ENCODE measurements at regions not wholly inside any gene's neighbourhood (a gene's known extent, or its start where the extent isn't known, plus 50 kb on each side); places are given as distances from the start of the nearest gene placed in this dataset.

DNA sequence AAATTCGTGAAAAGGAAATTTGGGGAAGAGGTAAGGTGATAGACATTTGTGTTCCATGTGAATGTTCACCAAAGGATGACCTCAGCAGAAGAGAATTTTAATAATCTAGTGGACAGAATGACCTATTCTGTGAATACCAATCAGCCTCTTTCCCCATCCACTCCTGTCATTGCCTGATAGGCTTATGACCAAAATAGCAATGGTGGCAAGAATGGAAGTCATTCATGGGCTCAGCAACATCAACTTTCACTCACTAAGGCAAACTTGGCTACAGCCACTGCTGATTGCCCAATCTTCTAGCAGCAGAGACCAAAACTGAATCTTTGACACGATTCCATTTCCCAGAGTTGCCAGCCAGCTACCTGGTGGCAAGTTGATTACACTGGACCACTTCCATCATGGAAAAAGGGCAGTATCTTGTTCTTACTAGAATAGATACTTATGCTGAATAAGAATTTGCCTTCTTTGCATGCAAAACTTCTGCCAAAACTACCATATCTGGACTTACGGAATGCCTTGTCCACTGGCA lies 348.7 kb upstream of the PBX1 start:
- no peak overlapping the region for H3K27ac ChIP-seq
- TF ChIP-seq, protein P1, sequence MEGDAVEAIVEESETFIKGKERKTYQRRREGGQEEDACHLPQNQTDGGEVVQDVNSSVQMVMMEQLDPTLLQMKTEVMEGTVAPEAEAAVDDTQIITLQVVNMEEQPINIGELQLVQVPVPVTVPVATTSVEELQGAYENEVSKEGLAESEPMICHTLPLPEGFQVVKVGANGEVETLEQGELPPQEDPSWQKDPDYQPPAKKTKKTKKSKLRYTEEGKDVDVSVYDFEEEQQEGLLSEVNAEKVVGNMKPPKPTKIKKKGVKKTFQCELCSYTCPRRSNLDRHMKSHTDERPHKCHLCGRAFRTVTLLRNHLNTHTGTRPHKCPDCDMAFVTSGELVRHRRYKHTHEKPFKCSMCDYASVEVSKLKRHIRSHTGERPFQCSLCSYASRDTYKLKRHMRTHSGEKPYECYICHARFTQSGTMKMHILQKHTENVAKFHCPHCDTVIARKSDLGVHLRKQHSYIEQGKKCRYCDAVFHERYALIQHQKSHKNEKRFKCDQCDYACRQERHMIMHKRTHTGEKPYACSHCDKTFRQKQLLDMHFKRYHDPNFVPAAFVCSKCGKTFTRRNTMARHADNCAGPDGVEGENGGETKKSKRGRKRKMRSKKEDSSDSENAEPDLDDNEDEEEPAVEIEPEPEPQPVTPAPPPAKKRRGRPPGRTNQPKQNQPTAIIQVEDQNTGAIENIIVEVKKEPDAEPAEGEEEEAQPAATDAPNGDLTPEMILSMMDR (IDR thresholded peaks at IDR 0.05): no peak
- no peak for TF ChIP-seq ZFX (IDR thresholded peaks at IDR 0.05; ENCODE audit: borderline replicate concordance)

DNA sequence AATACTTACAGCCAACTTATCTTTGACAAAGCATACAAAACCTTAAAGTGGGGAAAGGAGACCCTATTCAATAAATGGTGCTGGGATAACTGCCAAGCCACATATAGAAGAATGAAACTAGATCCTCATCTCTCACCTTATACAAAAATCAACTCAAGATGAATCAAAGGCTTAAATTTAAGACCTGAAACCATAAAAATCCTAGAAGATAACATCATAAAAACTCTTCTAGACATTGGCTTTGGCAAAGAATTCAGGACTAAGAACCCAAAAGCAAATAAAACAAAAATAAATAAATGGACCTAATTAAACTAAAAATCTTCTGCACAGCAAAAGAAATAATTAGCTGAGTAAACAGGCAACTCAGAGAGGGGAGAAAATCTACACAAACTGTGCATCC lies 335.6 kb upstream of the PBX1 start:
- TF ChIP-seq, protein P1 (IDR thresholded peaks at IDR 0.05): no peak
- H3K27ac ChIP-seq: no peak overlapping the region

DNA sequence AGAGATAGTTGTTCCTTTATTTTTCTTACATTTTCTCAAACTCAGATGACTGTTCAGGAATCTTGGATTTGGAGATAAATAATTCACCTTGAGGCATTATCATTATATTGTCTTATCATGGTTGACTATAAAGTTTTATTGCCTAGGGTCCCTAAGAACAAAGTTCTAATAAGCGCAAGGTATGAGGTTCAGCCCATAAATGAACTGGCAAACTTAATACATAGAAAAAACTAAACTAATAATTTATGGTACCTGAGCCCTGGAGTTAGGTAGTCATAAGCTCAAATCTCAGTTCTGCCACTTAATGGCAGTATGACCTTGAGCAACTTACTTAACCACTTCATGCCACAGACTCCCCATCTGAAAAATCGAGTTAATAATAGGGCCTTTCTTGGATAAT lies 334.0 kb upstream of the PBX1 start:
- no peak overlapping the region for H3K27ac ChIP-seq
- TF ChIP-seq, protein P1 (IDR thresholded peaks at IDR 0.05): no peak
- TF ChIP-seq ZFX (IDR thresholded peaks at IDR 0.05; ENCODE audit: borderline replicate concordance): no peak

DNA sequence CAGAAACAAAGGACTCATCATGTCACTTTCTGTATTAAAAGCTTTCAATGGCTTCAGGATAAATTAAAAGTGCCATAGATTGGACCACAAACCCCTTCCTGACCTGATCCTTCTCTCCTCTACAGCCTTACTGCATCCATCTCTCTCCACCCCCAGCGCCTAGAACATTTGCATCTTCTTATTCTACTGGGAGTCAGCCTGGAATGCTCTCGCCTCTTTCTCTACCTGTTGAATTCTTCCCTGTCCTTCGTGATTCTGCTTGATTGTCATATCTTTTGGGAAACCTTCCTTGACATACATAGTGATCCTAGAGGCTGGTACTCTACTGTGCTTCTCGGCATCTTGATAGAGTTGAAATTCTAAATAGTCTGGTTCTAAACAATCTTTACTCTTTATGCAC lies 332.0 kb upstream of the PBX1 start:
- TF ChIP-seq, protein P1 (IDR thresholded peaks at IDR 0.05): no peak
- TF ChIP-seq ZFX (IDR thresholded peaks at IDR 0.05; ENCODE audit: borderline replicate concordance): no peak
- H3K27ac ChIP-seq: no peak overlapping the region

DNA sequence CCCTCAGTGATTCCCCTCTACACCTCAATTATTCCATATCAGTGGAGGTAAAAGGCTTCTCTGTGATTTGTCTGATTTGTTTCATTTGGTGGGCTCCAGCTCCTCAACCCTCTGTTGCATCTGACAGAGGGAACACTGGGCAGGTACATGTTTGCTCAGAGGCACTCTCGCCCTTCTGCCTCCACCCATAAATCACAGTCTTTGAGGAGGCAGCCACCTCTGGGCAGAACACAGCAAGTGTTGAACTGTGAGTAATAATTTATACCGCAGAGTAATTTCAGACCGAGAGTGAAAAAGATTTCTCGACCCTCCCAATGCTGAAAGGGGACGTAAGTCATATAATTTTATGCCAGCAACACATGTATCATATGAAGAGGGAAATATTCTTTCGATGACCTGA lies 330.1 kb upstream of the PBX1 start:
- H3K27ac ChIP-seq: no peak overlapping the region
- TF ChIP-seq ZFX (IDR thresholded peaks at IDR 0.05; ENCODE audit: borderline replicate concordance): no peak
- TF ChIP-seq, protein P1 (IDR thresholded peaks at IDR 0.05): no peak

DNA sequence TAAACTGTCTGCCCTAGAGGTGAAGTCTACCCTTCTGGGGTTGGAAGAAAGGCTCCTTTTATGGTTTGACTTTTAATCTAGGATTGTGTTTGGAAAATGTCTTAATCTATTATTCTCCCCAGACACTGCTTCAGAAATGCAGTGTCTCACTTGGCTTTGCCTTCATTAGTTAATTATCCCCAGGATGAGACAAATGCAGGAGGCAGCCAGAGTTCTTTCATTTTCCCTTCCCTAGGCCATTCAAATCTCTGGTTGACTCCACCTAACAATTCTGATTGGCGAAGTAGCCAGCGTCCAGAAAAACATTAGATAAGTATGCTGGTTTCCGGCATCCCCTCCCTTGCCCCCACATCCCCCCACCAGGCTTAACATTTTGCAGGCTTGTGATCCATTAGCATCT lies 325.8 kb upstream of the PBX1 start:
- TF ChIP-seq, protein P1 (IDR thresholded peaks at IDR 0.05): no peak
- TF ChIP-seq ZFX (IDR thresholded peaks at IDR 0.05; ENCODE audit: borderline replicate concordance): no peak
- H3K27ac ChIP-seq: no peak overlapping the region

DNA sequence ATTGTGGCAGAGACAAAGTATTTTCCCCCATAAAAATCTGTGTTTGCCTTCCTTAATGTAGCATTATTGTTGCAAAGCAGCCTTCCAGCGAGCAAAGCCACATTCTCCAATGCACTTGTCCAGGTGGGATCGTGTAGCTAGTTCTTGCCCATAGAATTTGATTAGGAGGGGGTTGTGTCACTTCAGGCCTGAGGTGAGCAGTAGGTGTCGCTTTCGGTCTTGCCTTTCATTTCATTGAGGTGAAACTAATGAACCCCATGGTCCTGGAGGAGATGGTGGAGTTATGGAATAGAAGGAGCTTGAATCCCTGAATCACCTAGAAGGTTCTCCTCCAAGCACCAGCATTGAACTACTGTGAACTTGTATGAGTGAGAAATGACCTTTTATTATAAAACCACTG lies 318.9 kb upstream of the PBX1 start:
- TF ChIP-seq, protein P1 (IDR thresholded peaks at IDR 0.05): no peak
- TF ChIP-seq ZFX (IDR thresholded peaks at IDR 0.05; ENCODE audit: borderline replicate concordance): no peak
- H3K27ac ChIP-seq: no peak overlapping the region

Measured in 22Rv1 (cell line).